ENCODE measurements at regions not wholly inside any gene's neighbourhood (a gene's known extent, or its start where the extent isn't known, plus 50 kb on each side); places are given as distances from the start of the nearest gene placed in this dataset.

- no peak for DNase-seq (ENCODE audit: low read depth)
- TF ChIP-seq, protein P1, sequence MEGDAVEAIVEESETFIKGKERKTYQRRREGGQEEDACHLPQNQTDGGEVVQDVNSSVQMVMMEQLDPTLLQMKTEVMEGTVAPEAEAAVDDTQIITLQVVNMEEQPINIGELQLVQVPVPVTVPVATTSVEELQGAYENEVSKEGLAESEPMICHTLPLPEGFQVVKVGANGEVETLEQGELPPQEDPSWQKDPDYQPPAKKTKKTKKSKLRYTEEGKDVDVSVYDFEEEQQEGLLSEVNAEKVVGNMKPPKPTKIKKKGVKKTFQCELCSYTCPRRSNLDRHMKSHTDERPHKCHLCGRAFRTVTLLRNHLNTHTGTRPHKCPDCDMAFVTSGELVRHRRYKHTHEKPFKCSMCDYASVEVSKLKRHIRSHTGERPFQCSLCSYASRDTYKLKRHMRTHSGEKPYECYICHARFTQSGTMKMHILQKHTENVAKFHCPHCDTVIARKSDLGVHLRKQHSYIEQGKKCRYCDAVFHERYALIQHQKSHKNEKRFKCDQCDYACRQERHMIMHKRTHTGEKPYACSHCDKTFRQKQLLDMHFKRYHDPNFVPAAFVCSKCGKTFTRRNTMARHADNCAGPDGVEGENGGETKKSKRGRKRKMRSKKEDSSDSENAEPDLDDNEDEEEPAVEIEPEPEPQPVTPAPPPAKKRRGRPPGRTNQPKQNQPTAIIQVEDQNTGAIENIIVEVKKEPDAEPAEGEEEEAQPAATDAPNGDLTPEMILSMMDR (IDR thresholded peaks at IDR 0.05; ENCODE audit: insufficient read depth, low read length): no peak
- no peak overlapping the region for H3K4me3 ChIP-seq (ENCODE audit: low read depth, low read length)
Observed at GRCh38 chr9:135246248-135247205, 159.1 kb downstream of the OLFM1 start.

DNA sequence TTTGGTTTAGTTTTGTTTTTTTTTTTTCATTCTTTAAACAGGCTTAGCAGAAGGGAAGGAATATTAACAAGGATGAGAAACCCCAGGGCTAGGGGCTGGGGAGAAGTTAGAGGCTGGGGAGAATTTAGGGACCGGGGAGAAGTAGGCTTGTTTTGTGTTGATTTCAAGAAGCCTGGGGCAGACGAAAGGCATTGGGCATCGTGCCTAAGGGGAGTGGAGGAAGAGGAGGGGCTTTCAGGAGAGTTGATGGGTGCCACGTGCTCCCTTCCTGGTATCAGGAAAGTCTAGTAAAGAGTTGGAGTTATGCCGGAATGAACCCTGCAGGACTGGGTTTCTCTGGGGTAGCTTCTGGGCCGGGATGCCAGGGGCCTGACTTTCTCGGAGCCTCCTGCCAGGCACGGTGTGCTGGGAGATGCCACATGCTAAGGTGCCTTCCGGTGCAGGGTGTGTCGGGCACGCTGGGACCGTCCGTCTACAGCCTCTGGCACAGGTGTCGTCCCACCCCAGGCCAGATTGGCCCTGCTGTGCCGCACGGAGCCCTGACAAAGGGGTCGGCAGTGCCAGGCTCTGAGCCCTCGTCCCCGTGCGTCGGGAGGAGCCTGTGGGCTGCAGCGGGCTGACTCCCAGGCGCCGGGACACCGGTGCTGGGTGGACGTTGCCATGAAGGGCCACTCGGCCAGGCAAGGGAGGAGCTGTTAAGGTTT is 159.9 kb downstream of the OLFM1 start:
- no peak overlapping the region for H3K4me3 ChIP-seq (ENCODE audit: low read depth, low read length)
- DNase-seq (ENCODE audit: low read depth): no peak
- TF ChIP-seq, protein P1 (IDR thresholded peaks at IDR 0.05; ENCODE audit: insufficient read depth, low read length): no peak

GRCh38 chr9:135248111-135248510 is 160.6 kb downstream of the OLFM1 start:
- TF ChIP-seq, protein P1 (IDR thresholded peaks at IDR 0.05; ENCODE audit: insufficient read depth, low read length): no peak
- no peak overlapping the region for H3K4me3 ChIP-seq (ENCODE audit: low read depth, low read length)

DNA sequence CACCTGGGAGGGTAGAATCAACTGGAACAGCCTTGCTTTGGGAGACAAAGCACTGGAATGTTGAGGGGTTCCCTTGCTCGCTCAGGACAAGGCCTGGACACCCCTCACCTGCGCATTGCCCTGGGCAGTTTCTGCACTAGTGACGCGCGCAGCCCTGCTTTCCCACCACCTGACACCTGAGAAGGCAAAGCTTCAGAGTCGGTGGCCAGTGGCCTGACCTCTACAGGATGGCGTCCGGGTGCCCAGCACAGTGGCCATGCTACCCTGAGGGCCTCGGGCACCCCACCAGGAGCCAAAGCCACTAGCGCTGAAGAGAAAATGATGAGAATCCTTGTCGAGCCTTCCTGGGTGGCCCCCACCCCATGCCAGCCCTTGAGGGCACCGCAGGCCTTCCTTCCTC is 161.3 kb downstream of the OLFM1 start:
- TF ChIP-seq, protein P1 (IDR thresholded peaks at IDR 0.05; ENCODE audit: insufficient read depth, low read length): no peak
- DNase-seq (ENCODE audit: low read depth): no peak
- H3K4me3 ChIP-seq (ENCODE audit: low read depth, low read length): no peak overlapping the region

More at GRCh38 chr9:135248111-135248510, 160.6 kb downstream of the OLFM1 start:
- no peak for DNase-seq (ENCODE audit: low read depth)

DNA sequence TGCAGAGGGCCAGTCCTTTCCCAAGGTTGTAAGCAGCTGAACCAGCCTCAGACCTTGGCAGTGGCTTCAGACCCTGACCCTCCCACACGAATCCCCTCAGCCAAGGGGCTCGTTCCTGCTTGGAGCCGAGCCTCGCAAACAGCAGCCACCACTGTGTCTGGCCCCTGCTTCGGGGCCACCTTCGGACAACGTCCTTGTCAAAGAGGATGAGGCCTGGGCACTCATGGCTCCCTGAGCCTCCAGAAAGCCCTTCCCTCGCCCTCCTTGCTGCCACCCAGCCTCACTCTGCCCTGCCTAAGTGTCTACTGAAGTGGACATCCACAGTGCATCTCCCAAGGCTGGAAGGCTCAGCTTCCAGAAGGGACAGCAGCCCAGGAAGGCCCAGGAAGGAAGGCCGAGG is 161.7 kb downstream of the OLFM1 start:
- TF ChIP-seq, protein P1 (IDR thresholded peaks at IDR 0.05; ENCODE audit: insufficient read depth, low read length): no peak
- H3K4me3 ChIP-seq (ENCODE audit: low read depth, low read length): no peak overlapping the region
- no peak for DNase-seq (ENCODE audit: low read depth)

- no peak overlapping the region for H3K4me3 ChIP-seq (ENCODE audit: low read depth, low read length)
- TF ChIP-seq, protein P1 (IDR thresholded peaks at IDR 0.05; ENCODE audit: insufficient read depth, low read length): no peak
- no peak for DNase-seq (ENCODE audit: low read depth)
Observed at GRCh38 chr9:135249711-135250110, 162.2 kb downstream of the OLFM1 start.

All from fibroblast of the aortic adventitia (primary cell).